ENCODE measurements at regions not wholly inside any gene's neighbourhood (a gene's known extent, or its start where the extent isn't known, plus 50 kb on each side); places are given as distances from the start of the nearest gene placed in this dataset.

DNA sequence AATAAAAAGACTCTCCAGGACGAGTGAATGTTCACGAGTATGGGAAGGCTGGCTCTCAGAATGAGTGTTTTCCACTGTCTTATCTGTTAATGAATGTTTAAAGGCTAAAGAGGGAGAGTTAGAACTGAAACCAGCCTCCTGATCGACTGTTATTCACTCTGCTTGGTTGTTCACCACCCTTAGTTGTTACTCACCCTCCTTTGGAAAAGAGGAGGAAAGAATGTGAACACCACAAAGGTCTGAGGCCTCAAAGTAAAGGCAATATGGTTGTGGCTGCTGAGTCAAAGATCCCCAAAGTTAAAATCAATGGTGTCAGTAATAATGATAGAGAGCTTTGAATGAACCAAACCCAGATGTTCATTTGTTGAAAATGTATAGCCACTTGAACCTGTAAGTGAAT is 1793.2 kb upstream of the PCDH20 start:
- H4K20me1 ChIP-seq (ENCODE audit: insufficient read depth, low read length), result no peaks in the 10 kb centered on the region
- no peaks in the 10 kb centered on the region for H3K79me2 ChIP-seq (ENCODE audit: insufficient read depth, low read length)
- in situ Hi-C loops (cut with HindIII; ENCODE audit: extremely low pct_ligation_motif_present, low pct_unique_long_range_greater_than_20kb) (no loop called here), intact Hi-C loops (cut with micrococcal nuclease; ENCODE audit: unreplicated experiment) (no loop called here)
- ChIA-PET POLR2A (no interaction called here), CTCF (ENCODE audit: low intra/inter-chr PET ratio, low total read pairs) (no interaction called here)
- H3K27me3 ChIP-seq (ENCODE audit: control insufficient read depth in 1 of 2, insufficient read depth in 2 of 2, low read length in 2 of 2), result no peaks in the 10 kb centered on the region
- no peak overlapping the region for H2AFZ ChIP-seq (ENCODE audit: low read length)
- ATAC-seq (no peak), FAIRE-seq (no peak), DNase-seq (ENCODE audit: low spot score) (no peak)
- H3K4me2 ChIP-seq (ENCODE audit: low read depth, low read length), result no peak overlapping the region
- 0% methylated on average over 3 of the region's 3 CpGs for WGBS (ENCODE audit: low lambda C conversion rate)
- TF ChIP-seq ZNF136 (CRISPR knock-in tag; IDR thresholded peaks at IDR 0.05; ENCODE audit: low read depth) (no peak), ZNF644 (CRISPR knock-in tag; IDR thresholded peaks at IDR 0.05; ENCODE audit: low read depth) (no peak), HNF4A (CRISPR knock-in tag; IDR thresholded peaks at IDR 0.05) (no peak), GFI1 (CRISPR knock-in tag; IDR thresholded peaks at IDR 0.05; ENCODE audit: borderline replicate concordance) (no peak), ZNF564 (CRISPR knock-in tag; IDR thresholded peaks at IDR 0.05) (no peak)
- TF ChIP-seq, protein P1, sequence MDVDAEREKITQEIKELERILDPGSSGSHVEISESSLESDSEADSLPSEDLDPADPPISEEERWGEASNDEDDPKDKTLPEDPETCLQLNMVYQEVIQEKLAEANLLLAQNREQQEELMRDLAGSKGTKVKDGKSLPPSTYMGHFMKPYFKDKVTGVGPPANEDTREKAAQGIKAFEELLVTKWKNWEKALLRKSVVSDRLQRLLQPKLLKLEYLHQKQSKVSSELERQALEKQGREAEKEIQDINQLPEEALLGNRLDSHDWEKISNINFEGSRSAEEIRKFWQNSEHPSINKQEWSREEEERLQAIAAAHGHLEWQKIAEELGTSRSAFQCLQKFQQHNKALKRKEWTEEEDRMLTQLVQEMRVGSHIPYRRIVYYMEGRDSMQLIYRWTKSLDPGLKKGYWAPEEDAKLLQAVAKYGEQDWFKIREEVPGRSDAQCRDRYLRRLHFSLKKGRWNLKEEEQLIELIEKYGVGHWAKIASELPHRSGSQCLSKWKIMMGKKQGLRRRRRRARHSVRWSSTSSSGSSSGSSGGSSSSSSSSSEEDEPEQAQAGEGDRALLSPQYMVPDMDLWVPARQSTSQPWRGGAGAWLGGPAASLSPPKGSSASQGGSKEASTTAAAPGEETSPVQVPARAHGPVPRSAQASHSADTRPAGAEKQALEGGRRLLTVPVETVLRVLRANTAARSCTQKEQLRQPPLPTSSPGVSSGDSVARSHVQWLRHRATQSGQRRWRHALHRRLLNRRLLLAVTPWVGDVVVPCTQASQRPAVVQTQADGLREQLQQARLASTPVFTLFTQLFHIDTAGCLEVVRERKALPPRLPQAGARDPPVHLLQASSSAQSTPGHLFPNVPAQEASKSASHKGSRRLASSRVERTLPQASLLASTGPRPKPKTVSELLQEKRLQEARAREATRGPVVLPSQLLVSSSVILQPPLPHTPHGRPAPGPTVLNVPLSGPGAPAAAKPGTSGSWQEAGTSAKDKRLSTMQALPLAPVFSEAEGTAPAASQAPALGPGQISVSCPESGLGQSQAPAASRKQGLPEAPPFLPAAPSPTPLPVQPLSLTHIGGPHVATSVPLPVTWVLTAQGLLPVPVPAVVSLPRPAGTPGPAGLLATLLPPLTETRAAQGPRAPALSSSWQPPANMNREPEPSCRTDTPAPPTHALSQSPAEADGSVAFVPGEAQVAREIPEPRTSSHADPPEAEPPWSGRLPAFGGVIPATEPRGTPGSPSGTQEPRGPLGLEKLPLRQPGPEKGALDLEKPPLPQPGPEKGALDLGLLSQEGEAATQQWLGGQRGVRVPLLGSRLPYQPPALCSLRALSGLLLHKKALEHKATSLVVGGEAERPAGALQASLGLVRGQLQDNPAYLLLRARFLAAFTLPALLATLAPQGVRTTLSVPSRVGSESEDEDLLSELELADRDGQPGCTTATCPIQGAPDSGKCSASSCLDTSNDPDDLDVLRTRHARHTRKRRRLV (CRISPR knock-in tag; IDR thresholded peaks at IDR 0.05), result no peak
- no peak overlapping the region for H3K4me3 ChIP-seq (replicated peaks in 1 of 3; ENCODE audit: insufficient read depth in 1 of 3, low read depth in 2 of 3, low read length in 3 of 3)
- no peaks in the 10 kb centered on the region for H3K9me3 ChIP-seq (ENCODE audit: low read length)
- H3K4me1 ChIP-seq (ENCODE audit: insufficient read depth, low read length), result no peaks in the 10 kb centered on the region
- BruUV-seq (replicated peaks), result no TSS peak
- no peak overlapping the region for H3K27ac ChIP-seq (ENCODE audit: extremely low read length, insufficient read depth, low read length)
- H3K9ac ChIP-seq (ENCODE audit: insufficient read depth, low read depth, low read length), result no peak overlapping the region
- H3K36me3 ChIP-seq (replicated peaks in 1 of 2; ENCODE audit: control insufficient read depth in 1 of 2, insufficient read depth in 2 of 2, low read length in 2 of 2), result no peaks in the 10 kb centered on the region
